GM12864 (cell line): ENCODE measurements at regions not wholly inside any gene's neighbourhood (a gene's known extent, or its start where the extent isn't known, plus 50 kb on each side); places are given as distances from the start of the nearest gene placed in this dataset.
"Not testable (repeated sequence)": the region's sequence is repeated elsewhere in the genome, so short reads cannot be mapped to it uniquely, and the experiment has no call there.

Experiments
- DNase-seq: peaks from one replicate; pipeline ENCODE4 v3.0.0-alpha.2; 2011; ENCODE audit warnings: low read depth
- H3K4me3 ChIP-seq: 2 replicates; pipeline ENCODE4 v1.5.1; 2011; ENCODE audit warnings: mild to moderate bottlenecking, low read depth, low read length, control low read depth
- CTCF ChIP-seq: IDR thresholded peaks from 2 replicates; pipeline ENCODE4 v1.5.1; 2011; ENCODE audit warnings: low read depth, mild to moderate bottlenecking, moderate library complexity, low read length, control low read depth, inconsistent platforms; ENCODE audit errors: missing control alignments

GRCh38 chr21:23607782-23608431 is 1999.4 kb downstream of the MRPL39 start:
- no peak for DNase-seq
- no peak for TF ChIP-seq CTCF
- H3K4me3 ChIP-seq: no peak overlapping the region

GRCh38 chr21:23601549-23601948 is 2005.7 kb downstream of the MRPL39 start:
- no peak for DNase-seq
- no peak overlapping the region for H3K4me3 ChIP-seq
- TF ChIP-seq CTCF: no peak

- no peak for DNase-seq
- no peak for TF ChIP-seq CTCF
- H3K4me3 ChIP-seq: no peak overlapping the region
Measured at GRCh38 chr21:23593582-23593981, 2013.7 kb downstream of the MRPL39 start.

GRCh38 chr21:23585419-23585818 is 2021.9 kb downstream of the MRPL39 start:
- no peak for TF ChIP-seq CTCF
- no peak overlapping the region for H3K4me3 ChIP-seq
- DNase-seq: no peak

- TF ChIP-seq CTCF: no peak
- DNase-seq: no peak
- H3K4me3 ChIP-seq: no peak overlapping the region
Measured at GRCh38 chr21:23579573-23579972, 2027.7 kb downstream of the MRPL39 start.

GRCh38 chr21:23578027-23578426 is 2029.3 kb downstream of the MRPL39 start:
- DNase-seq: no peak
- no peak overlapping the region for H3K4me3 ChIP-seq
- no peak for TF ChIP-seq CTCF

- DNase-seq: no peak
- TF ChIP-seq CTCF: no peak
- H3K4me3 ChIP-seq: no peak overlapping the region
Measured at GRCh38 chr21:23574932-23575331, 2032.3 kb downstream of the MRPL39 start.

GRCh38 chr21:23548924-23549323 is 2058.4 kb downstream of the MRPL39 start:
- not testable (repeated sequence) for DNase-seq, H3K4me3 ChIP-seq
